ENCODE measurements at regions not wholly inside any gene's neighbourhood (a gene's known extent, or its start where the extent isn't known, plus 50 kb on each side); places are given as distances from the start of the nearest gene placed in this dataset.
"Not testable (repeated sequence)": the region's sequence is repeated elsewhere in the genome, so short reads cannot be mapped to it uniquely, and the experiment has no call there.

- no peak overlapping the region for H3K4me3 Mint-ChIP-seq (ENCODE audit: unreplicated experiment)
- H3K27me3 Mint-ChIP-seq (ENCODE audit: unreplicated experiment), result no peaks in the 10 kb centered on the region
- no peak for DNase-seq
- peaks cover 2% of the 10 kb centered on the region for H3K9me3 Mint-ChIP-seq (ENCODE audit: unreplicated experiment)
- no peaks in the 10 kb centered on the region for H3K4me1 Mint-ChIP-seq (ENCODE audit: low read depth, unreplicated experiment)
- TF ChIP-seq, protein P1, sequence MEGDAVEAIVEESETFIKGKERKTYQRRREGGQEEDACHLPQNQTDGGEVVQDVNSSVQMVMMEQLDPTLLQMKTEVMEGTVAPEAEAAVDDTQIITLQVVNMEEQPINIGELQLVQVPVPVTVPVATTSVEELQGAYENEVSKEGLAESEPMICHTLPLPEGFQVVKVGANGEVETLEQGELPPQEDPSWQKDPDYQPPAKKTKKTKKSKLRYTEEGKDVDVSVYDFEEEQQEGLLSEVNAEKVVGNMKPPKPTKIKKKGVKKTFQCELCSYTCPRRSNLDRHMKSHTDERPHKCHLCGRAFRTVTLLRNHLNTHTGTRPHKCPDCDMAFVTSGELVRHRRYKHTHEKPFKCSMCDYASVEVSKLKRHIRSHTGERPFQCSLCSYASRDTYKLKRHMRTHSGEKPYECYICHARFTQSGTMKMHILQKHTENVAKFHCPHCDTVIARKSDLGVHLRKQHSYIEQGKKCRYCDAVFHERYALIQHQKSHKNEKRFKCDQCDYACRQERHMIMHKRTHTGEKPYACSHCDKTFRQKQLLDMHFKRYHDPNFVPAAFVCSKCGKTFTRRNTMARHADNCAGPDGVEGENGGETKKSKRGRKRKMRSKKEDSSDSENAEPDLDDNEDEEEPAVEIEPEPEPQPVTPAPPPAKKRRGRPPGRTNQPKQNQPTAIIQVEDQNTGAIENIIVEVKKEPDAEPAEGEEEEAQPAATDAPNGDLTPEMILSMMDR (IDR thresholded peaks at IDR 0.05; ENCODE audit: partially characterized antibody, unreplicated experiment), result no peak
- no peaks in the 10 kb centered on the region for H3K36me3 Mint-ChIP-seq (ENCODE audit: unreplicated experiment)
- H3K27ac Mint-ChIP-seq (ENCODE audit: unreplicated experiment), result no peak overlapping the region
These were observed 205.9 kb upstream of the FAM47A start for GRCh38 chrX:34338046-34338445.

GRCh38 chrX:34335376-34335775, 203.3 kb upstream of the FAM47A start:
- DNase-seq; H3K9me3 Mint-ChIP-seq (ENCODE audit: unreplicated experiment); H3K36me3 Mint-ChIP-seq (ENCODE audit: unreplicated experiment); H3K27me3 Mint-ChIP-seq (ENCODE audit: unreplicated experiment); H3K4me3 Mint-ChIP-seq (ENCODE audit: unreplicated experiment); H3K4me1 Mint-ChIP-seq (ENCODE audit: low read depth, unreplicated experiment); H3K27ac Mint-ChIP-seq (ENCODE audit: unreplicated experiment): not testable (repeated sequence)

GRCh38 chrX:34332334-34332733, 200.2 kb upstream of the FAM47A start:
- TF ChIP-seq, protein P1 (IDR thresholded peaks at IDR 0.05; ENCODE audit: partially characterized antibody, unreplicated experiment), result no peak
- Mint-ChIP-seq H3K4me1 (ENCODE audit: low read depth, unreplicated experiment) (no peaks in the 10 kb centered on the region), H3K4me3 (ENCODE audit: unreplicated experiment) (no peak overlapping the region), H3K27me3 (ENCODE audit: unreplicated experiment) (no peaks in the 10 kb centered on the region), H3K36me3 (ENCODE audit: unreplicated experiment) (no peaks in the 10 kb centered on the region), H3K27ac (ENCODE audit: unreplicated experiment) (no peak overlapping the region), H3K9me3 (ENCODE audit: unreplicated experiment) (no peaks in the 10 kb centered on the region)
- DNase-seq, result no peak

- TF ChIP-seq, protein P1 (IDR thresholded peaks at IDR 0.05; ENCODE audit: partially characterized antibody, unreplicated experiment), result no peak
- Mint-ChIP-seq H3K36me3 (ENCODE audit: unreplicated experiment) (no peaks in the 10 kb centered on the region), H3K27me3 (ENCODE audit: unreplicated experiment) (no peaks in the 10 kb centered on the region), H3K4me3 (ENCODE audit: unreplicated experiment) (no peak overlapping the region), H3K27ac (ENCODE audit: unreplicated experiment) (no peak overlapping the region), H3K9me3 (ENCODE audit: unreplicated experiment) (no peaks in the 10 kb centered on the region), H3K4me1 (ENCODE audit: low read depth, unreplicated experiment) (no peaks in the 10 kb centered on the region)
- DNase-seq, result no peak
These were observed 193.3 kb upstream of the FAM47A start for GRCh38 chrX:34325460-34325859.

- H3K9me3 Mint-ChIP-seq (ENCODE audit: unreplicated experiment); DNase-seq; H3K27me3 Mint-ChIP-seq (ENCODE audit: unreplicated experiment); H3K27ac Mint-ChIP-seq (ENCODE audit: unreplicated experiment); H3K36me3 Mint-ChIP-seq (ENCODE audit: unreplicated experiment); H3K4me1 Mint-ChIP-seq (ENCODE audit: low read depth, unreplicated experiment); H3K4me3 Mint-ChIP-seq (ENCODE audit: unreplicated experiment): not testable (repeated sequence)
These were observed 188.3 kb upstream of the FAM47A start for GRCh38 chrX:34320424-34320823.

DNA sequence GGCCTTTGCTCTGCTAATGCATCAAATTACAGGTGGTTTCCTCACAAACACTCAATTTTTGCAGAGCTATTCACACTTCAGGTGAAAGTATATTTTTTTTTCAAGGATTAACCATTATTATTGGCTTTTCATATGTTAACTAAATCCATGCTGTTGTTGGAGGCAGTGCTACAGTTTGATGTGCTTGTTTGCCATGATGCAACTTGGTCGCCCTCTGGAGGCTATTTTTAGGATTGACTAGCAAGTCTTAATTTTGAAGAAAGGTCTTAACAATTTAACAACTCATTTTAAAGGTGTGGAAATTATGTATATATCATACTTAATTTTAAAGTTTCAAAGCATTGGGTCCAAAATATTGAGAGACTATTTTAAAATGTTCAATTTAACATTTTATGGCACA, 168.8 kb upstream of the FAM47A start:
- H3K4me1 Mint-ChIP-seq (ENCODE audit: low read depth, unreplicated experiment), result peaks cover 2% of the 10 kb centered on the region
- H3K36me3 Mint-ChIP-seq (ENCODE audit: unreplicated experiment), result no peaks in the 10 kb centered on the region
- H3K4me3 Mint-ChIP-seq (ENCODE audit: unreplicated experiment), result no peak overlapping the region
- TF ChIP-seq, protein P1 (IDR thresholded peaks at IDR 0.05; ENCODE audit: partially characterized antibody, unreplicated experiment), result peak; percentile 63
- no peaks in the 10 kb centered on the region for H3K27me3 Mint-ChIP-seq (ENCODE audit: unreplicated experiment)
- H3K27ac Mint-ChIP-seq (ENCODE audit: unreplicated experiment), result no peak overlapping the region
- DNase-seq, result no peak
- H3K9me3 Mint-ChIP-seq (ENCODE audit: unreplicated experiment), result no peaks in the 10 kb centered on the region

Measured in glutamatergic neuron (in vitro differentiated cells).